ENCODE measurements at regions not wholly inside any gene's neighbourhood (a gene's known extent, or its start where the extent isn't known, plus 50 kb on each side); places are given as distances from the start of the nearest gene placed in this dataset.
"Not testable (repeated sequence)": the region's sequence is repeated elsewhere in the genome, so short reads cannot be mapped to it uniquely, and the experiment has no call there.

DNA sequence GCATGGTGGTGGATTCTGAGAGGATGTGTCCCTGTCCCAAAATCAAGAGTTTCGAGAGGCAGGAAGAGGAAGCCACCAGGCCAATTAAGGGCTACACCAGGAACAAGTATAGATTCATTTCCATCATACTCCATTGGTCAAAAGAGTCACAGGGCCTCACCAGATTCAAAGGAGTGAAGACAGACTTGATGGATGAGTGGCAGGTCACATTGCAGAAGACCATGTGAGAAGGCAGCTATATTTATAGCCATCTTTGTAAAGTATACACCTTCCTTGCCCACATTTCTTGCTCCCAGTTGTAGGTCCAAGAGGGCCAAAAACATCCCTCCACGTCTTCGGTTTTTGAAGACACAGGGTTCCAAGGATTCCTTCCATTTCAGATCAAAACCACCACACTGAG is 406.0 kb downstream of the BCOR start:
- BruUV-seq (replicated peaks), result no TSS peak
- CTCF ChIA-PET, result no interaction called here
- Mint-ChIP-seq H3K27me3 (ENCODE audit: unreplicated experiment) (peaks cover 60% of the 10 kb centered on the region), H3K4me1 (ENCODE audit: low read depth, unreplicated experiment) (no peaks in the 10 kb centered on the region), H3K36me3 (ENCODE audit: insufficient read depth, unreplicated experiment) (no peaks in the 10 kb centered on the region), H3K4me3 (ENCODE audit: low read depth, unreplicated experiment) (no peak overlapping the region), H3K27ac (ENCODE audit: unreplicated experiment) (no peak overlapping the region), H3K9me3 (ENCODE audit: low read depth, unreplicated experiment) (no peaks in the 10 kb centered on the region)
- TF ChIP-seq, protein P1, sequence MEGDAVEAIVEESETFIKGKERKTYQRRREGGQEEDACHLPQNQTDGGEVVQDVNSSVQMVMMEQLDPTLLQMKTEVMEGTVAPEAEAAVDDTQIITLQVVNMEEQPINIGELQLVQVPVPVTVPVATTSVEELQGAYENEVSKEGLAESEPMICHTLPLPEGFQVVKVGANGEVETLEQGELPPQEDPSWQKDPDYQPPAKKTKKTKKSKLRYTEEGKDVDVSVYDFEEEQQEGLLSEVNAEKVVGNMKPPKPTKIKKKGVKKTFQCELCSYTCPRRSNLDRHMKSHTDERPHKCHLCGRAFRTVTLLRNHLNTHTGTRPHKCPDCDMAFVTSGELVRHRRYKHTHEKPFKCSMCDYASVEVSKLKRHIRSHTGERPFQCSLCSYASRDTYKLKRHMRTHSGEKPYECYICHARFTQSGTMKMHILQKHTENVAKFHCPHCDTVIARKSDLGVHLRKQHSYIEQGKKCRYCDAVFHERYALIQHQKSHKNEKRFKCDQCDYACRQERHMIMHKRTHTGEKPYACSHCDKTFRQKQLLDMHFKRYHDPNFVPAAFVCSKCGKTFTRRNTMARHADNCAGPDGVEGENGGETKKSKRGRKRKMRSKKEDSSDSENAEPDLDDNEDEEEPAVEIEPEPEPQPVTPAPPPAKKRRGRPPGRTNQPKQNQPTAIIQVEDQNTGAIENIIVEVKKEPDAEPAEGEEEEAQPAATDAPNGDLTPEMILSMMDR (IDR thresholded peaks at IDR 0.05; ENCODE audit: unreplicated experiment), result no peak
- intact Hi-C loops (cut with micrococcal nuclease; ENCODE audit: unreplicated experiment), result no loop called here
- no peak for DNase-seq

DNA sequence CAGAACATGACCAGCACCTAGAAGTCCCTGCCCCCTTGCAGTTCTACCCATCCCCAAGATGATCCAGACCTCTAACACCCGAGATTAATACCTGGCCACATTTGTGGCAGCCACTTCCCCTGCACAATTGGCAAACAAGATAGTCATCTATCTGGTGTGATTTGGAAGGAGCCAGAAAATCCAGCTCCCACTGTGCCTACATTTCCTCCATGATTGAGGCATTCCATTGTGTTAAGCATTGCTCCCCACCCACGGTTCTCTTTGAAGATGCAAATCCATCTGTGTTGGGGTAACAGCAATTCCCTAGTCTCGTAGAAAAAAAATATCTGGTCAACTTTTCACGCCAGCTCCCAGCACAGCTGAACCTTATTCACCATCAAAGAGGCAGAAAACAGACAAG is 405.0 kb downstream of the BCOR start:
- H3K27me3 Mint-ChIP-seq (ENCODE audit: unreplicated experiment), result peaks cover 54% of the 10 kb centered on the region
- TF ChIP-seq, protein P1 (IDR thresholded peaks at IDR 0.05; ENCODE audit: unreplicated experiment), result no peak
- H3K4me3 Mint-ChIP-seq (ENCODE audit: low read depth, unreplicated experiment), result no peak overlapping the region
- H3K9me3 Mint-ChIP-seq (ENCODE audit: low read depth, unreplicated experiment), result no peaks in the 10 kb centered on the region
- no peak for DNase-seq
- no TSS peak for BruUV-seq (replicated peaks)
- no peaks in the 10 kb centered on the region for H3K36me3 Mint-ChIP-seq (ENCODE audit: insufficient read depth, unreplicated experiment)
- CTCF ChIA-PET, result no interaction called here
- intact Hi-C loops (cut with micrococcal nuclease; ENCODE audit: unreplicated experiment), result no loop called here
- no peaks in the 10 kb centered on the region for H3K4me1 Mint-ChIP-seq (ENCODE audit: low read depth, unreplicated experiment)
- no peak overlapping the region for H3K27ac Mint-ChIP-seq (ENCODE audit: unreplicated experiment)

DNA sequence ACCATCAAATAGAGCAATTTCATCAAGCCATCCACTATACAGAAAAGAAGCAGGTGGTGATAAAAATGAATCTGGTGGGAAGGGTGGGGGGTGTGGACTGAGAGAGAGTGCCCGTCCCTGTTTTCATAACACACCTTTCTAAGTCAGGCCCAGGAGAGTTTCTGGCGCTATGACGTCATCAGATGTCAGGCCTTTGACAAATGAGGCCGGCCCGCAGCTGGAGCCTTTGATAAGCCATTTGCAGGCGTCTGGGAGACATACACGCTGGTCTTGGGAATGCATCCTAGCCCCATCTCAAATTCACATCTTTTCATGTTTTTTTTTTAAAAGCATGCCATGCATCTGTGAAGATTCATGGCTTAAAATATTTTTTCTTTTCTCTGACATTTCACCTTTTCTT is 404.5 kb downstream of the BCOR start:
- H3K9me3 Mint-ChIP-seq (ENCODE audit: low read depth, unreplicated experiment), result no peaks in the 10 kb centered on the region
- TF ChIP-seq, protein P1 (IDR thresholded peaks at IDR 0.05; ENCODE audit: unreplicated experiment), result no peak
- intact Hi-C loops (cut with micrococcal nuclease; ENCODE audit: unreplicated experiment), result no loop called here
- BruUV-seq (replicated peaks), result no TSS peak
- no peaks in the 10 kb centered on the region for H3K36me3 Mint-ChIP-seq (ENCODE audit: insufficient read depth, unreplicated experiment)
- DNase-seq, result peak; percentile 3
- CTCF ChIA-PET, result no interaction called here
- no peaks in the 10 kb centered on the region for H3K4me1 Mint-ChIP-seq (ENCODE audit: low read depth, unreplicated experiment)
- no peak overlapping the region for H3K27ac Mint-ChIP-seq (ENCODE audit: unreplicated experiment)
- peaks cover 54% of the 10 kb centered on the region for H3K27me3 Mint-ChIP-seq (ENCODE audit: unreplicated experiment)
- H3K4me3 Mint-ChIP-seq (ENCODE audit: low read depth, unreplicated experiment), result no peak overlapping the region

DNA sequence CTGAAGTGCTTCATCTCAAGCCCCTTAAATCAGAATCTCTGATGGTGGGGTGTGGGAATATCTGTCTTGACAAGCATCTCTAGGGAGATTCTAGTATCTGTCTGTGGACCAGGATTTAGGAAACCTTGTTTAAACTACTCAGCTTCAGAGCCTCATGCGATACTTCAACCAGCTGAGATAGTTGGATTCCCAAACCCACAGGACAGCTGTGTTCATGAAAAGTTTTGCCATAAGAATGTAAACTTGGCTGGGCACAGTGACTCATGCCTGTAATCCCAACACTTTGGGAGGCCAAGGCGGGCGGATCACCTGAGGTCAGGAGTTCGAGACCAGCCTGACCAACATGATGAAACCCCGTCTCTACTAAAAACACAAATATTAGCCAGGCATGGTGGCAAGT is 395.1 kb downstream of the BCOR start:
- H3K9me3 Mint-ChIP-seq (ENCODE audit: low read depth, unreplicated experiment); intact Hi-C loops (cut with micrococcal nuclease; ENCODE audit: unreplicated experiment); H3K36me3 Mint-ChIP-seq (ENCODE audit: insufficient read depth, unreplicated experiment); CTCF ChIA-PET; DNase-seq; BruUV-seq (replicated peaks); H3K4me3 Mint-ChIP-seq (ENCODE audit: low read depth, unreplicated experiment); H3K4me1 Mint-ChIP-seq (ENCODE audit: low read depth, unreplicated experiment); H3K27me3 Mint-ChIP-seq (ENCODE audit: unreplicated experiment); H3K27ac Mint-ChIP-seq (ENCODE audit: unreplicated experiment): not testable (repeated sequence)

DNA sequence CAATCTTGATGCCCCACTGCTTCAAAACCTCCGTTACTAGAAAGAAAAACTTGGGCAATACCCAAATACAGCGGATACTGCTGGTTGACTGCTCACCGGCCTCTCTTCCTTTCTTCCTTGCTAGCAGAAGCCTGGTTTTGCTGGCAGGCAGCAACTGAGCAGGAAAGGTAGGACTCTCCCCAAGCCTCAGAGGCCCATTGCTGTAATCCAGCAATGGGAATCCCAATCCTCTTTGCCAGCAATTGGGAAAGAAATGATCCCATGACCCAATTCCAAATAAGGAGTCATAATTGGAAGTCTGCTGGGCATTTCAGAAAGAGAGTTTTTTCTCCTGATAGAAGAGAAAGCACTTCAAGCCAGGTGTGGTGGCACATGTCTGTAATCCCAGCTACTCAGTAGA is 394.5 kb downstream of the BCOR start:
- Mint-ChIP-seq H3K27me3 (ENCODE audit: unreplicated experiment) (peaks cover 4% of the 10 kb centered on the region), H3K4me3 (ENCODE audit: low read depth, unreplicated experiment) (no peak overlapping the region), H3K4me1 (ENCODE audit: low read depth, unreplicated experiment) (peaks cover 7% of the 10 kb centered on the region), H3K27ac (ENCODE audit: unreplicated experiment) (no peak overlapping the region), H3K36me3 (ENCODE audit: insufficient read depth, unreplicated experiment) (peaks cover 5% of the 10 kb centered on the region), H3K9me3 (ENCODE audit: low read depth, unreplicated experiment) (no peaks in the 10 kb centered on the region)
- no peak for DNase-seq
- intact Hi-C loops (cut with micrococcal nuclease; ENCODE audit: unreplicated experiment), result no loop called here
- no TSS peak for BruUV-seq (replicated peaks)
- CTCF ChIA-PET, result interaction anchor here (0.6 kb wide), 1 partner anchor 524 kb away, joined by 3 read pairs; no protein-coding TSS in a partner anchor
- TF ChIP-seq, protein P1 (IDR thresholded peaks at IDR 0.05; ENCODE audit: unreplicated experiment), result no peak

Data from Calu3 (cell line).